Peyer's patch (tissue), 4 donors: ENCODE measurements at regions not wholly inside any gene's neighbourhood (a gene's known extent, or its start where the extent isn't known, plus 50 kb on each side); places are given as distances from the start of the nearest gene placed in this dataset.

ENCODE experiments used
- DNase-seq, 3 donors: peaks; one replicate each; pipeline ENCODE4 v3.0.0-alpha.2; 2017 to 2019
- H3K27ac ChIP-seq, 4 donors: fragments of 200-600 bp; sonication (generic); one replicate each; pipeline ENCODE4 v1.5.1; 2016 to 2019
- H3K27me3 ChIP-seq, 2 donors: fragments of 200-600 bp; sonication (generic); one replicate each; pipeline ENCODE4 v1.5.1; 2019
- H3K36me3 ChIP-seq, 3 donors: fragments of 200-600 bp; sonication (generic); one replicate each; pipeline ENCODE4 v1.5.1; 2016 to 2019
- H3K4me1 ChIP-seq, 4 donors: fragments of 200-600 bp; sonication (generic); one replicate each; pipeline ENCODE4 v1.5.1; 2016 to 2019
- H3K4me3 ChIP-seq, 4 donors: fragments of 200-600 bp; sonication (generic); 1 replicate in 3 of 4; 2 replicates in 1 of 4; pipeline ENCODE4 v1.5.1; 2016 to 2019; ENCODE audit warnings: mild to moderate bottlenecking in 1 of 4
- H3K9me3 ChIP-seq, 4 donors: fragments of 200-600 bp; sonication (generic); one replicate each; pipeline ENCODE4 v1.5.1; 2016 to 2019; ENCODE audit warnings: mild to moderate bottlenecking in 1 of 4
- CTCF ChIP-seq, 6 experiments: fragments of 450-650 bp in 4 of 6; fragments of 200-600 bp in 2 of 6; sonication (generic) in 1 of 6; IDR thresholded peaks; one replicate each; pipeline ENCODE4 v1.5.1; 2017 to 2019; ENCODE audit warnings: antibody characterized with exemption in 6 of 6, mild to moderate bottlenecking in 3 of 6, moderate library complexity in 1 of 6
- POLR2A ChIP-seq, 2 donors: fragments of 450-650 bp; IDR thresholded peaks; one replicate each; pipeline ENCODE4 v1.5.1; 2017; ENCODE audit warnings: antibody characterized with exemption in 2 of 2, mild to moderate bottlenecking in 2 of 2, moderate library complexity in 2 of 2

GRCh38 chr7:155948845-155949244 is 136.6 kb upstream of the SHH start:
- Histone ChIP-seq H3K27me3 (no peaks in the 10 kb centered on the region), H3K27ac (no peak overlapping the region), H3K4me3 (no peak overlapping the region), H3K36me3 (no peaks in the 10 kb centered on the region), H3K4me1 (peaks cover 0 to 10% (median 0%) of the 10 kb centered on the region in 4 donors), H3K9me3 (no peaks in the 10 kb centered on the region)
- TF ChIP-seq POLR2A (IDR thresholded peaks at IDR 0.05): no peak
- no peak for TF ChIP-seq CTCF (IDR thresholded peaks at IDR 0.05)
- no peak for DNase-seq

GRCh38 chr7:155948423-155948822 is 136.2 kb upstream of the SHH start:
- no peaks in the 10 kb centered on the region for H3K9me3 ChIP-seq
- TF ChIP-seq CTCF (IDR thresholded peaks at IDR 0.05): no peak
- TF ChIP-seq POLR2A (IDR thresholded peaks at IDR 0.05): no peak

GRCh38 chr7:155947051-155947450 is 134.8 kb upstream of the SHH start:
- DNase-seq: no peak
- Histone ChIP-seq H3K36me3 (no peaks in the 10 kb centered on the region), H3K4me3 (no peak overlapping the region), H3K9me3 (no peaks in the 10 kb centered on the region), H3K4me1 (peaks cover 0 to 7% (median 0%) of the 10 kb centered on the region in 4 donors), H3K27me3 (no peaks in the 10 kb centered on the region), H3K27ac (no peak overlapping the region)
- TF ChIP-seq POLR2A (IDR thresholded peaks at IDR 0.05) (no peak), CTCF (IDR thresholded peaks at IDR 0.05) (no peak)

More at GRCh38 chr7:155948423-155948822, 136.2 kb upstream of the SHH start:
- H3K36me3 ChIP-seq: no peaks in the 10 kb centered on the region
- peaks cover 0 to 10% (median 0%) of the 10 kb centered on the region in 4 donors for H3K4me1 ChIP-seq
- DNase-seq: no peak
- no peaks in the 10 kb centered on the region for H3K27me3 ChIP-seq
- H3K4me3 ChIP-seq: no peak overlapping the region
- no peak overlapping the region for H3K27ac ChIP-seq

GRCh38 chr7:155945670-155946325 is 133.5 kb upstream of the SHH start:
- Histone ChIP-seq H3K36me3 (no peaks in the 10 kb centered on the region), H3K27ac (no peak overlapping the region), H3K4me1 (no peaks in the 10 kb centered on the region), H3K4me3 (no peak overlapping the region), H3K27me3 (no peaks in the 10 kb centered on the region), H3K9me3 (no peaks in the 10 kb centered on the region)
- TF ChIP-seq CTCF (IDR thresholded peaks at IDR 0.05) (no peak), POLR2A (IDR thresholded peaks at IDR 0.05) (no peak)
- peak in 1 of 3 donors; percentile 35 for DNase-seq

- DNase-seq: no peak
- TF ChIP-seq CTCF (IDR thresholded peaks at IDR 0.05) (no peak), POLR2A (IDR thresholded peaks at IDR 0.05) (no peak)
- no peak overlapping the region for H3K27ac ChIP-seq
- H3K4me3 ChIP-seq: no peak overlapping the region
- no peaks in the 10 kb centered on the region for H3K9me3 ChIP-seq
- H3K36me3 ChIP-seq: no peaks in the 10 kb centered on the region
- no peaks in the 10 kb centered on the region for H3K4me1 ChIP-seq
- H3K27me3 ChIP-seq: no peaks in the 10 kb centered on the region
Observed at GRCh38 chr7:155944901-155945300, 132.6 kb upstream of the SHH start.
